ENCODE measurements at regions not wholly inside any gene's neighbourhood (a gene's known extent, or its start where the extent isn't known, plus 50 kb on each side); places are given as distances from the start of the nearest gene placed in this dataset.

DNA sequence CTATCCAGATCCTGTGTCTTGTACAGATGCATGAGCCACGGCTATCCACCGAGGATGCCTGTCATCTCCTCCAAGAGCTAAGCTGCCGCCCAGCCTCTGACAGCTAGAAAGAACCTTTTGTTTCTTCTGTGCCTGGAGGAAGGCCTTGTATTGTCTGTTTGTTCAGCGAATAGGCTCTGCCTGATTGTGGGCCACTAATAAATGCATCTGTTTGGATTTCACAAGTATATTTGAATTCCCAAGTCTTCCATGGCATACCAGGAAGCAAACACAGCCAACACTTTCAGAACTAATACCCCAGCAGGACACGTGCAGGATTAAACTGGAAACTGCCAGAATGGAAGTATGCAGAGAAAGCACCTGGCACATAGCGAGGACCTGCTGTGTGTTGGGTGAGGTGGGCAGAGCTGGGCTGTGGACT lies 92.7 kb upstream of the NEURL1B start:
- Histone ChIP-seq H3K27me3 (ENCODE audit: control insufficient read depth in 1 of 2, insufficient read depth in 2 of 2, low read length in 2 of 2) (no peaks in the 10 kb centered on the region), H3K36me3 (ENCODE audit: control insufficient read depth in 2 of 2, insufficient read depth in 2 of 2, low read length in 2 of 2) (no peaks in the 10 kb centered on the region), H3K4me3 (ENCODE audit: low read length in 2 of 2) (no peak overlapping the region), H3K27ac (ENCODE audit: low read length) (peak overlapping the region; percentile 71), H3K4me1 (ENCODE audit: control insufficient read depth, insufficient read depth, low read length) (peaks cover 25% of the 10 kb centered on the region), H3K9me3 (ENCODE audit: control insufficient read depth in 2 of 2, low read length in 2 of 2) (no peaks in the 10 kb centered on the region), H3K9ac (ENCODE audit: low read length in 2 of 2) (no peak overlapping the region)

DNA sequence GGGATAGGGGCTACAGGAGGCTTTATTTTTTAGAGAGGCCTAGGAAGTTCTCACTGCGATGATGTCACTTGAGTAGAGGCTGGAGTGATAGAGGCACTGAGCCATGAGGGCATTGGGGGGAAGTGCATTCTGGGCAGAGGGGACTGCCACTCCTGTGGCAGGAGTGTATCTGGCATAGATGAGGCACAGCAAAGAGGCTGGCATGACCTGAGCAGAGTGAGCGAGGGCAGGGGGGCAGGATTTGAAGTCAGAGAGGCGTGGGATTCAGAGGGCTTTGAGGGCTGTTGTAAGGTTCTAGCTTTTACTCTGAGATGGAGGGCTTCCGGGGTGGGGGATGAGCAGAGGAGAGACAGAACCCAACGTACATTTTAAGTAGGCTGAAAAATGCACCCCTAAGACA lies 91.9 kb upstream of the SH3PXD2B start:
- Histone ChIP-seq H3K9ac (ENCODE audit: low read length in 2 of 2) (no peak overlapping the region), H3K36me3 (ENCODE audit: control insufficient read depth in 2 of 2, insufficient read depth in 2 of 2, low read length in 2 of 2) (no peaks in the 10 kb centered on the region), H3K27me3 (ENCODE audit: control insufficient read depth in 1 of 2, insufficient read depth in 2 of 2, low read length in 2 of 2) (no peaks in the 10 kb centered on the region), H3K9me3 (ENCODE audit: control insufficient read depth in 2 of 2, low read length in 2 of 2) (no peaks in the 10 kb centered on the region), H3K27ac (ENCODE audit: low read length) (no peak overlapping the region), H3K4me3 (ENCODE audit: low read length in 2 of 2) (no peak overlapping the region), H3K4me1 (ENCODE audit: control insufficient read depth, insufficient read depth, low read length) (peaks cover 32% of the 10 kb centered on the region)

DNA sequence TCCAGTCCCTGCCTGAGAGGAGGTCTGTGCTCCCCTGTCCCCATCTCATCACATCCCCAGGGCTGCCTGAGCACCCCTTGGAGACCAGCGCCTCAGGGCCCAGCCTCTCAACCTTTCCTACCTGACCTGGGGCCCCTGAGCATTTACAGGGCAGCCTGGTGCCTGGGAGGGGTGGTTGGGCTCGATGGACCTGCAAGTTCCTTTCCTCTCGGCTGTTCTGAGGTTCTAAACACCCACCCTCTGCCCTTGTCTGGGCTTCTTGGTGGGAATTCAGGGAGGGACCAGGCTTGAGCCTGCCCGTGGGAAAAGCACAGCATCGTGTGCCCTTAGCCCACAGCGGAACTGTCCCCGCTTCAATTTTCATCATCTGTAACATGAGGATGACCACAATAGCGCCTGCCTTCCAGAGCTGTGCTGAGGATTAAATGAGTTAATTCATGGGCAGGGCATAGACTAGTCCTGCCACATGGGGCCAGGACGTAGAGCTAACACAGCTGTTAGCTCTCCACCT lies 91.0 kb upstream of the SH3PXD2B start:
- H3K4me1 ChIP-seq (ENCODE audit: control insufficient read depth, insufficient read depth, low read length) = peaks cover 29% of the 10 kb centered on the region
- no peak overlapping the region for H3K4me3 ChIP-seq (ENCODE audit: low read length in 2 of 2)
- no peak overlapping the region for H3K9ac ChIP-seq (ENCODE audit: low read length in 2 of 2)
- H3K27ac ChIP-seq (ENCODE audit: low read length) = no peak overlapping the region
- H3K36me3 ChIP-seq (ENCODE audit: control insufficient read depth in 2 of 2, insufficient read depth in 2 of 2, low read length in 2 of 2) = no peaks in the 10 kb centered on the region
- H3K27me3 ChIP-seq (ENCODE audit: control insufficient read depth in 1 of 2, insufficient read depth in 2 of 2, low read length in 2 of 2) = no peaks in the 10 kb centered on the region
- H3K9me3 ChIP-seq (ENCODE audit: control insufficient read depth in 2 of 2, low read length in 2 of 2) = no peaks in the 10 kb centered on the region

- Histone ChIP-seq H3K9ac (ENCODE audit: low read length in 2 of 2) (no peak overlapping the region), H3K27ac (ENCODE audit: low read length) (no peak overlapping the region), H3K4me1 (ENCODE audit: control insufficient read depth, insufficient read depth, low read length) (peaks cover 26% of the 10 kb centered on the region), H3K4me3 (ENCODE audit: low read length in 2 of 2) (no peak overlapping the region), H3K36me3 (ENCODE audit: control insufficient read depth in 2 of 2, insufficient read depth in 2 of 2, low read length in 2 of 2) (no peaks in the 10 kb centered on the region), H3K9me3 (ENCODE audit: control insufficient read depth in 2 of 2, low read length in 2 of 2) (no peaks in the 10 kb centered on the region), H3K27me3 (ENCODE audit: control insufficient read depth in 1 of 2, insufficient read depth in 2 of 2, low read length in 2 of 2) (no peaks in the 10 kb centered on the region)
Measured at GRCh38 chr5:172544371-172545095, 90.2 kb upstream of the SH3PXD2B start.

- peaks cover 19% of the 10 kb centered on the region for H3K4me1 ChIP-seq (ENCODE audit: control insufficient read depth, insufficient read depth, low read length)
- no peaks in the 10 kb centered on the region for H3K9me3 ChIP-seq (ENCODE audit: control insufficient read depth in 2 of 2, low read length in 2 of 2)
- H3K9ac ChIP-seq (ENCODE audit: low read length in 2 of 2) = no peak overlapping the region
- H3K4me3 ChIP-seq (ENCODE audit: low read length in 2 of 2) = no peak overlapping the region
- H3K27ac ChIP-seq (ENCODE audit: low read length) = no peak overlapping the region
- H3K36me3 ChIP-seq (ENCODE audit: control insufficient read depth in 2 of 2, insufficient read depth in 2 of 2, low read length in 2 of 2) = no peaks in the 10 kb centered on the region
- no peaks in the 10 kb centered on the region for H3K27me3 ChIP-seq (ENCODE audit: control insufficient read depth in 1 of 2, insufficient read depth in 2 of 2, low read length in 2 of 2)
Measured at GRCh38 chr5:172543484-172544298, 89.4 kb upstream of the SH3PXD2B start.

DNA sequence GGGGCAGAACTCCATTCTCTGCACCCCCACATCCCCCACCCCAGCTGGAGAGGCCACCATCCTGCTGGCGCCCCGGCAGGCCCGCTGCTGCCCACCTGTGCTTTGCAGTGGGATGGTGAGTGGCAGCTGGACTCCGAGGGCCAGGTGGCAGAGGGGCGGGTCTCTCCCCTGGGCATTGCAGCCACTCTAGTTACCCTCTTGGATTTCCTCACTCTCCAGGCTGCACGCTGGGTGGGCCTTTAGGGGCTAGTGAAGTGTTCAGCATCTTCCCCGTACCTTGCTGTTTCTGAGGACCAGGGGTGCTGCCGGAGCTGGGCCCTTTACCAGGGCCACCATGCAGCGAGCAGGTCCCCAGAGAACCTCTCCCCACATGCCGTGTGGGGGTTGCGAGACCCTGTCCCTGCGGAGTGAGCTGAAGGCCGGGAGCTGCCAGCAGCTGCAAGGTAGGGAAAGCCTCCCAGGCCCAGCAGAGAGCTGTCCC lies 88.4 kb upstream of the SH3PXD2B start:
- H3K9ac ChIP-seq (ENCODE audit: low read length in 2 of 2) = no peak overlapping the region
- no peaks in the 10 kb centered on the region for H3K27me3 ChIP-seq (ENCODE audit: control insufficient read depth in 1 of 2, insufficient read depth in 2 of 2, low read length in 2 of 2)
- H3K9me3 ChIP-seq (ENCODE audit: control insufficient read depth in 2 of 2, low read length in 2 of 2) = no peaks in the 10 kb centered on the region
- H3K27ac ChIP-seq (ENCODE audit: low read length) = no peak overlapping the region
- no peaks in the 10 kb centered on the region for H3K36me3 ChIP-seq (ENCODE audit: control insufficient read depth in 2 of 2, insufficient read depth in 2 of 2, low read length in 2 of 2)
- H3K4me3 ChIP-seq (ENCODE audit: low read length in 2 of 2) = no peak overlapping the region
- peaks cover 9% of the 10 kb centered on the region for H3K4me1 ChIP-seq (ENCODE audit: control insufficient read depth, insufficient read depth, low read length)

DNA sequence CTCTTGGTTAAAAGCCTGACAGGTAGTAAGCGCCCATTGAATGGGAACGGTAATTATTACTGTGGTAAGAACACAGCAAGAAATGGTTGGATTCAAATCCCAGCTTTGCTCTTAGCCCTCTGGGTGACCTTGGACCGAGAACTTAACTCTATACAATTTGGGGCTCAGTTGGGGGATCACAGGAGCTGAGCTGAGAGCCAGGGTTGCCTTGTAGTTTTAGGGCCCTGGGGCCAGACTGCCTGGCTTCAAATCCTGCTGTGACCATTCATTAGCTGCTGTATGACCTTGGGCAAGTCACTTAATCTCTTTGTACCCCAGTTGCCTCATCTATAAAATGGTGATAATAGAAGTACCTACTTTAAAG lies 87.4 kb upstream of the SH3PXD2B start:
- no peak overlapping the region for H3K9ac ChIP-seq (ENCODE audit: low read length in 2 of 2)
- H3K27me3 ChIP-seq (ENCODE audit: control insufficient read depth in 1 of 2, insufficient read depth in 2 of 2, low read length in 2 of 2) = no peaks in the 10 kb centered on the region
- H3K4me3 ChIP-seq (ENCODE audit: low read length in 2 of 2) = no peak overlapping the region
- no peaks in the 10 kb centered on the region for H3K9me3 ChIP-seq (ENCODE audit: control insufficient read depth in 2 of 2, low read length in 2 of 2)
- peaks cover 8% of the 10 kb centered on the region for H3K4me1 ChIP-seq (ENCODE audit: control insufficient read depth, insufficient read depth, low read length)
- H3K27ac ChIP-seq (ENCODE audit: low read length) = no peak overlapping the region
- H3K36me3 ChIP-seq (ENCODE audit: control insufficient read depth in 2 of 2, insufficient read depth in 2 of 2, low read length in 2 of 2) = no peaks in the 10 kb centered on the region

- no peak overlapping the region for H3K27ac ChIP-seq (ENCODE audit: low read length)
- H3K27me3 ChIP-seq (ENCODE audit: control insufficient read depth in 1 of 2, insufficient read depth in 2 of 2, low read length in 2 of 2) = no peaks in the 10 kb centered on the region
- H3K9ac ChIP-seq (ENCODE audit: low read length in 2 of 2) = no peak overlapping the region
- H3K9me3 ChIP-seq (ENCODE audit: control insufficient read depth in 2 of 2, low read length in 2 of 2) = no peaks in the 10 kb centered on the region
- no peaks in the 10 kb centered on the region for H3K36me3 ChIP-seq (ENCODE audit: control insufficient read depth in 2 of 2, insufficient read depth in 2 of 2, low read length in 2 of 2)
- H3K4me1 ChIP-seq (ENCODE audit: control insufficient read depth, insufficient read depth, low read length) = peaks cover 8% of the 10 kb centered on the region
- H3K4me3 ChIP-seq (ENCODE audit: low read length in 2 of 2) = no peak overlapping the region
Measured at GRCh38 chr5:172541099-172541772, 86.9 kb upstream of the SH3PXD2B start.

- Histone ChIP-seq H3K27me3 (ENCODE audit: control insufficient read depth in 1 of 2, insufficient read depth in 2 of 2, low read length in 2 of 2) (no peaks in the 10 kb centered on the region), H3K4me3 (ENCODE audit: low read length in 2 of 2) (no peak overlapping the region), H3K9me3 (ENCODE audit: control insufficient read depth in 2 of 2, low read length in 2 of 2) (no peaks in the 10 kb centered on the region), H3K9ac (ENCODE audit: low read length in 2 of 2) (no peak overlapping the region), H3K36me3 (ENCODE audit: control insufficient read depth in 2 of 2, insufficient read depth in 2 of 2, low read length in 2 of 2) (no peaks in the 10 kb centered on the region), H3K27ac (ENCODE audit: low read length) (no peak overlapping the region), H3K4me1 (ENCODE audit: control insufficient read depth, insufficient read depth, low read length) (peaks cover 8% of the 10 kb centered on the region)
Measured at GRCh38 chr5:172540099-172540870, 86.0 kb upstream of the SH3PXD2B start.

- H3K9ac ChIP-seq (ENCODE audit: low read length in 2 of 2) = no peak overlapping the region
- no peaks in the 10 kb centered on the region for H3K27me3 ChIP-seq (ENCODE audit: control insufficient read depth in 1 of 2, insufficient read depth in 2 of 2, low read length in 2 of 2)
- peak overlapping the region; percentile 71 for H3K27ac ChIP-seq (ENCODE audit: low read length)
Measured at GRCh38 chr5:172535108-172535445, 80.8 kb upstream of the SH3PXD2B start.

More at GRCh38 chr5:172535108-172535445, 80.8 kb upstream of the SH3PXD2B start:
- Histone ChIP-seq H3K4me1 (ENCODE audit: control insufficient read depth, insufficient read depth, low read length) (peaks cover 26% of the 10 kb centered on the region), H3K4me3 (ENCODE audit: low read length in 2 of 2) (no peak overlapping the region), H3K36me3 (ENCODE audit: control insufficient read depth in 2 of 2, insufficient read depth in 2 of 2, low read length in 2 of 2) (no peaks in the 10 kb centered on the region), H3K9me3 (ENCODE audit: control insufficient read depth in 2 of 2, low read length in 2 of 2) (no peaks in the 10 kb centered on the region)
